ENCODE measurements at regions not wholly inside any gene's neighbourhood (a gene's known extent, or its start where the extent isn't known, plus 50 kb on each side); places are given as distances from the start of the nearest gene placed in this dataset.

GRCh38 chr2:42902939-42903709 is 110.7 kb upstream of the HAAO start:
- Histone ChIP-seq H4K91ac (ENCODE audit: low read depth, low read length, poor library complexity) (no peak overlapping the region), H2AFZ (ENCODE audit: low read length) (peak overlapping the region; percentile 11), H3K4me1 (ENCODE audit: control insufficient read depth in 2 of 2, insufficient read depth in 1 of 2, low read depth in 1 of 2, low read length in 2 of 2) (peaks cover 11 to 30% of the 10 kb centered on the region in 2 donors), H3K36me3 (replicated peaks in 1 of 2; ENCODE audit: control insufficient read depth in 2 of 2, insufficient read depth in 2 of 2, low read length in 2 of 2) (no peaks in the 10 kb centered on the region), H3K4ac (ENCODE audit: low read length) (no peak overlapping the region), H3K14ac (ENCODE audit: low read length) (no peak overlapping the region), H2AK5ac (ENCODE audit: low read depth, low read length) (peak overlapping the region; percentile 65), H3K23ac (ENCODE audit: low read depth, low read length, poor library complexity) (no peak overlapping the region), H3K4me2 (ENCODE audit: insufficient read depth, low read length, poor library complexity, severe bottlenecking) (no peak overlapping the region), H3K9me3 (replicated peaks in 1 of 2; ENCODE audit: control insufficient read depth in 2 of 2, insufficient read depth in 1 of 2, low read depth in 1 of 2, low read length in 2 of 2) (no peaks in the 10 kb centered on the region), H2BK120ac (ENCODE audit: low read depth, low read length) (peak overlapping the region; percentile 64), H2BK12ac (ENCODE audit: low read length) (peak overlapping the region; percentile 51), H2BK5ac (ENCODE audit: low read length) (no peak overlapping the region), H4K8ac (ENCODE audit: low read depth, low read length) (no peak overlapping the region), H3K4me3 (ENCODE audit: low read length in 2 of 2) (no peak overlapping the region), H3K27me3 (ENCODE audit: control insufficient read depth in 3 of 3, insufficient read depth in 3 of 3, low read depth in 1 of 3, low read length in 3 of 3) (peaks cover 0 to 12% (median 0%) of the 10 kb centered on the region in 3 experiments), H3K79me1 (ENCODE audit: low read depth, low read length) (no peaks in the 10 kb centered on the region), H2BK15ac (ENCODE audit: low read length) (no peak overlapping the region), H3K18ac (ENCODE audit: low read length) (peak overlapping the region; percentile 73), H3K9ac (ENCODE audit: low read depth, low read length, poor library complexity) (no peak overlapping the region), H3K27ac (replicated peaks; ENCODE audit: low read length) (no peak overlapping the region)
- no CpG with 5 or more reads among the region's 9 CpGs for WGBS, 2 donors (ENCODE audit: extremely low coverage in 2 of 2, insufficient read length in 2 of 2, insufficient replicate concordance in 1 of 2)
- DNase-seq (ENCODE audit: low spot score): no peak

GRCh38 chr2:42901076-42901640 is 108.8 kb upstream of the HAAO start:
- Histone ChIP-seq H4K91ac (ENCODE audit: low read depth, low read length, poor library complexity) (no peak overlapping the region), H2AK5ac (ENCODE audit: low read depth, low read length) (no peak overlapping the region), H3K4ac (ENCODE audit: low read length) (no peak overlapping the region), H3K4me2 (ENCODE audit: insufficient read depth, low read length, poor library complexity, severe bottlenecking) (no peak overlapping the region), H3K14ac (ENCODE audit: low read length) (no peak overlapping the region), H3K4me1 (ENCODE audit: control insufficient read depth in 2 of 2, insufficient read depth in 1 of 2, low read depth in 1 of 2, low read length in 2 of 2) (peaks cover 0 to 16% of the 10 kb centered on the region in 2 donors), H2BK120ac (ENCODE audit: low read depth, low read length) (no peak overlapping the region), H3K36me3 (replicated peaks in 1 of 2; ENCODE audit: control insufficient read depth in 2 of 2, insufficient read depth in 2 of 2, low read length in 2 of 2) (no peaks in the 10 kb centered on the region), H3K79me1 (ENCODE audit: low read depth, low read length) (no peaks in the 10 kb centered on the region), H3K9ac (ENCODE audit: low read depth, low read length, poor library complexity) (no peak overlapping the region), H4K8ac (ENCODE audit: low read depth, low read length) (no peak overlapping the region), H3K9me3 (replicated peaks in 1 of 2; ENCODE audit: control insufficient read depth in 2 of 2, insufficient read depth in 1 of 2, low read depth in 1 of 2, low read length in 2 of 2) (peaks cover 0 to 5% of the 10 kb centered on the region in 2 donors), H2BK12ac (ENCODE audit: low read length) (no peak overlapping the region), H3K18ac (ENCODE audit: low read length) (no peak overlapping the region), H3K23ac (ENCODE audit: low read depth, low read length, poor library complexity) (no peak overlapping the region), H2AFZ (ENCODE audit: low read length) (peak overlapping the region; percentile 5), H3K4me3 (ENCODE audit: low read length in 2 of 2) (no peak overlapping the region), H2BK5ac (ENCODE audit: low read length) (no peak overlapping the region), H3K27ac (replicated peaks; ENCODE audit: low read length) (no peak overlapping the region), H3K27me3 (ENCODE audit: control insufficient read depth in 3 of 3, insufficient read depth in 3 of 3, low read depth in 1 of 3, low read length in 3 of 3) (peaks cover 0 to 15% (median 0%) of the 10 kb centered on the region in 3 experiments), H2BK15ac (ENCODE audit: low read length) (no peak overlapping the region)
- DNase-seq (ENCODE audit: low spot score): no peak
- no CpG with 5 or more reads among the region's 4 CpGs for WGBS, 2 donors (ENCODE audit: extremely low coverage in 2 of 2, insufficient read length in 2 of 2, insufficient replicate concordance in 1 of 2)

- no peaks in the 10 kb centered on the region for H3K79me1 ChIP-seq (ENCODE audit: low read depth, low read length)
- no peak for DNase-seq (ENCODE audit: low spot score)
- H3K14ac ChIP-seq (ENCODE audit: low read length): no peak overlapping the region
- H2AK5ac ChIP-seq (ENCODE audit: low read depth, low read length): no peak overlapping the region
- no peak overlapping the region for H4K8ac ChIP-seq (ENCODE audit: low read depth, low read length)
- H2BK120ac ChIP-seq (ENCODE audit: low read depth, low read length): no peak overlapping the region
- no peak overlapping the region for H3K23ac ChIP-seq (ENCODE audit: low read depth, low read length, poor library complexity)
- peaks cover 0 to 15% (median 0%) of the 10 kb centered on the region in 3 experiments for H3K27me3 ChIP-seq (ENCODE audit: control insufficient read depth in 3 of 3, insufficient read depth in 3 of 3, low read depth in 1 of 3, low read length in 3 of 3)
- peak overlapping the region; percentile 20 for H3K18ac ChIP-seq (ENCODE audit: low read length)
- H3K36me3 ChIP-seq (replicated peaks in 1 of 2; ENCODE audit: control insufficient read depth in 2 of 2, insufficient read depth in 2 of 2, low read length in 2 of 2): no peaks in the 10 kb centered on the region
- no CpG with 5 or more reads among the region's 5 CpGs for WGBS, 2 donors (ENCODE audit: extremely low coverage in 2 of 2, insufficient read length in 2 of 2, insufficient replicate concordance in 1 of 2)
- H2BK15ac ChIP-seq (ENCODE audit: low read length): no peak overlapping the region
- H3K9ac ChIP-seq (ENCODE audit: low read depth, low read length, poor library complexity): peak overlapping the region; percentile 9
- H3K27ac ChIP-seq (replicated peaks; ENCODE audit: low read length): no peak overlapping the region
- no peak overlapping the region for H2BK12ac ChIP-seq (ENCODE audit: low read length)
- no peak overlapping the region for H3K4me3 ChIP-seq (ENCODE audit: low read length in 2 of 2)
- H2BK5ac ChIP-seq (ENCODE audit: low read length): no peak overlapping the region
- peak overlapping the region; percentile 5 for H2AFZ ChIP-seq (ENCODE audit: low read length)
- H3K9me3 ChIP-seq (replicated peaks in 1 of 2; ENCODE audit: control insufficient read depth in 2 of 2, insufficient read depth in 1 of 2, low read depth in 1 of 2, low read length in 2 of 2): peaks cover 0 to 5% of the 10 kb centered on the region in 2 donors
- H3K4ac ChIP-seq (ENCODE audit: low read length): no peak overlapping the region
- H4K91ac ChIP-seq (ENCODE audit: low read depth, low read length, poor library complexity): no peak overlapping the region
- peaks cover 0 to 16% of the 10 kb centered on the region in 2 donors for H3K4me1 ChIP-seq (ENCODE audit: control insufficient read depth in 2 of 2, insufficient read depth in 1 of 2, low read depth in 1 of 2, low read length in 2 of 2)
- H3K4me2 ChIP-seq (ENCODE audit: insufficient read depth, low read length, poor library complexity, severe bottlenecking): no peak overlapping the region
Observed at GRCh38 chr2:42900289-42900891, 108.0 kb upstream of the HAAO start.

DNA sequence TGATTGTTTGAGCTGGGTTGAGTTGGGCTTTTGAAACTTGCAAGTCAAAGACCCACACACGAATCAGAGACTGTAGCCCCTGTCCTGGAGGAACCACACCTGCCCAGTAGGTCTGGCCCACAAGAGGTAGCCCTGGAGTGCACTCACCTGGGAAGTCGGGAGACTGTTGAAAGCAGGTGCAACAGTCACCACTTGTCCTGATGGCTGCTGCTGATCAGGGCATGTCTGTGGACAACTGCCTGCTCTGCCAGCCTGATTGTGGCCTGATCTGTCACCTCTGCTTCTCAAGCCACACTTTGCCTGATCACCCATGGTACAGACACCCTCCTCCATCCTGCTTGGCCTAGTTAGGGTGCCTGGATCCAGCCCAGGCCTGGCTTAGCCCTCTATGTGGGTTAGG is 105.0 kb upstream of the HAAO start:
- Histone ChIP-seq H2BK120ac (ENCODE audit: low read depth, low read length) (no peak overlapping the region), H3K4me1 (ENCODE audit: control insufficient read depth in 2 of 2, insufficient read depth in 1 of 2, low read depth in 1 of 2, low read length in 2 of 2) (peaks cover 0 to 12% of the 10 kb centered on the region in 2 donors), H3K9me3 (replicated peaks in 1 of 2; ENCODE audit: control insufficient read depth in 2 of 2, insufficient read depth in 1 of 2, low read depth in 1 of 2, low read length in 2 of 2) (peaks cover 0 to 5% of the 10 kb centered on the region in 2 donors), H4K91ac (ENCODE audit: low read depth, low read length, poor library complexity) (no peak overlapping the region), H2BK5ac (ENCODE audit: low read length) (no peak overlapping the region), H3K4me3 (ENCODE audit: low read length in 2 of 2) (no peak overlapping the region), H3K14ac (ENCODE audit: low read length) (no peak overlapping the region), H2BK15ac (ENCODE audit: low read length) (peak overlapping the region; percentile 4), H2AFZ (ENCODE audit: low read length) (no peak overlapping the region), H2AK5ac (ENCODE audit: low read depth, low read length) (peak overlapping the region; percentile 44), H3K4me2 (ENCODE audit: insufficient read depth, low read length, poor library complexity, severe bottlenecking) (no peak overlapping the region), H2BK12ac (ENCODE audit: low read length) (peak overlapping the region; percentile 59), H3K9ac (ENCODE audit: low read depth, low read length, poor library complexity) (no peak overlapping the region), H3K4ac (ENCODE audit: low read length) (no peak overlapping the region), H3K79me1 (ENCODE audit: low read depth, low read length) (no peaks in the 10 kb centered on the region), H3K23ac (ENCODE audit: low read depth, low read length, poor library complexity) (no peak overlapping the region), H3K18ac (ENCODE audit: low read length) (no peak overlapping the region), H3K27ac (replicated peaks; ENCODE audit: low read length) (no peak overlapping the region), H3K27me3 (ENCODE audit: control insufficient read depth in 3 of 3, insufficient read depth in 3 of 3, low read depth in 1 of 3, low read length in 3 of 3) (peaks cover 0 to 8% (median 0%) of the 10 kb centered on the region in 3 experiments), H3K36me3 (replicated peaks in 1 of 2; ENCODE audit: control insufficient read depth in 2 of 2, insufficient read depth in 2 of 2, low read length in 2 of 2) (no peaks in the 10 kb centered on the region), H4K8ac (ENCODE audit: low read depth, low read length) (no peak overlapping the region)
- DNase-seq (ENCODE audit: low spot score): no peak
- WGBS, 2 donors (ENCODE audit: extremely low coverage in 2 of 2, insufficient read length in 2 of 2, insufficient replicate concordance in 1 of 2): no CpG with 5 or more reads among the region's 2 CpGs

All from neuronal stem cell (in vitro differentiated cells).